AG20443 (cell line): ENCODE measurements at regions not wholly inside any gene's neighbourhood (a gene's known extent, or its start where the extent isn't known, plus 50 kb on each side); places are given as distances from the start of the nearest gene placed in this dataset.

Experiments used
- DNase-seq: peaks from one replicate; pipeline ENCODE4 v3.0.0; 2012; ENCODE audit warnings: low spot score, mixed read lengths

- no peak for DNase-seq
Measured at GRCh38 chr14:26993556-26993955, 395.7 kb upstream of the NOVA1 start.

GRCh38 chr14:26995301-26995700 is 397.5 kb upstream of the NOVA1 start:
- no peak for DNase-seq

GRCh38 chr14:26996246-26996645 is 398.4 kb upstream of the NOVA1 start:
- no peak for DNase-seq

GRCh38 chr14:27002179-27002578 is 404.3 kb upstream of the NOVA1 start:
- no peak for DNase-seq

- DNase-seq = no peak
Measured at GRCh38 chr14:27006570-27006969, 408.7 kb upstream of the NOVA1 start.

- no peak for DNase-seq
Measured at GRCh38 chr14:27008187-27008586, 410.4 kb upstream of the NOVA1 start.

GRCh38 chr14:27012641-27013040 is 414.8 kb upstream of the NOVA1 start:
- no peak for DNase-seq

GRCh38 chr14:27013678-27014077 is 415.8 kb upstream of the NOVA1 start:
- no peak for DNase-seq

- DNase-seq = no peak
Measured at GRCh38 chr14:27015065-27015464, 417.2 kb upstream of the NOVA1 start.

- no peak for DNase-seq
Measured at GRCh38 chr14:27025648-27026047, 427.8 kb upstream of the NOVA1 start.

- DNase-seq = no peak
Measured at GRCh38 chr14:27026097-27026496, 428.3 kb upstream of the NOVA1 start.

- no peak for DNase-seq
Measured at GRCh38 chr14:27040552-27040951, 442.7 kb upstream of the NOVA1 start.

- DNase-seq = no peak
Measured at GRCh38 chr14:27049701-27050100, 451.9 kb upstream of the NOVA1 start.

- DNase-seq = no peak
Measured at GRCh38 chr14:27050208-27050607, 452.4 kb upstream of the NOVA1 start.

- DNase-seq = no peak
Measured at GRCh38 chr14:27056586-27056985, 458.8 kb upstream of the NOVA1 start.

- DNase-seq = no peak
Measured at GRCh38 chr14:27061299-27061698, 463.5 kb upstream of the NOVA1 start.

GRCh38 chr14:27063959-27064358 is 466.1 kb upstream of the NOVA1 start:
- DNase-seq = no peak

- DNase-seq = no peak
Measured at GRCh38 chr14:27065886-27066285, 468.1 kb upstream of the NOVA1 start.

GRCh38 chr14:27067961-27068360 is 470.1 kb upstream of the NOVA1 start:
- DNase-seq = no peak

- no peak for DNase-seq
Measured at GRCh38 chr14:27072589-27072988, 474.8 kb upstream of the NOVA1 start.

GRCh38 chr14:27075503-27075902 is 477.7 kb upstream of the NOVA1 start:
- DNase-seq = no peak

- no peak for DNase-seq
Measured at GRCh38 chr14:27077214-27077613, 479.4 kb upstream of the NOVA1 start.

GRCh38 chr14:27077710-27078109 is 479.9 kb upstream of the NOVA1 start:
- no peak for DNase-seq

- DNase-seq = no peak
Measured at GRCh38 chr14:27078191-27078590, 480.4 kb upstream of the NOVA1 start.

- DNase-seq = no peak
Measured at GRCh38 chr14:27079716-27080115, 481.9 kb upstream of the NOVA1 start.
